ENCODE measurements at regions not wholly inside any gene's neighbourhood (a gene's known extent, or its start where the extent isn't known, plus 50 kb on each side); places are given as distances from the start of the nearest gene placed in this dataset.
"Not testable (repeated sequence)": the region's sequence is repeated elsewhere in the genome, so short reads cannot be mapped to it uniquely, and the experiment has no call there.

DNA sequence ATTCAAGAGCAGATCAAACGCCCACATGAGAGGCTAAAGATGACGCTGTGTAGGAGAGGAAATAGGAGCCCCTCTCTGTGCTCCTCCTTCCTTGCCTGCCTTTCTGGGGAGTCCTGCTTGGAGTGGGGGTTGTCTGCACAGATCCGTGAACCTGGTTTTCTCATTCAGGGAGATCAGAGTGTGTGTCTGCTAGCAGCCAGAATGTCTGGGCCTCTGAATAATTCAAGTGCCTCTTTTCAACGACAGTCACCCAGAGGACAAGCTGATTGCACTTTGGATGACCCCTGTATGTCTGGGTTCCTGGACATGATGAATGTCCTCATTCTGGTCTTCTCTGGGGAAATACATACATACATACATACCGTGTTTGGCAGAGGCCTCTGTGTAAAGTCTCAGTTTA, 592.5 kb upstream of the B3GAT1 start:
- H3K27me3 ChIP-seq, result peaks cover 5% of the 10 kb centered on the region
- no peak overlapping the region for H3K4me3 ChIP-seq
- no peaks in the 10 kb centered on the region for H3K36me3 ChIP-seq
- H3K4me1 ChIP-seq, result no peaks in the 10 kb centered on the region
- no peaks in the 10 kb centered on the region for H3K9me3 ChIP-seq
- intact Hi-C loops (cut with DNase I), result no loop called here
- TF ChIP-seq CTCF (IDR thresholded peaks at IDR 0.05), result no peak
- no peak overlapping the region for H3K27ac ChIP-seq
- ATAC-seq, result no peak
- DNase-seq, result no peak

DNA sequence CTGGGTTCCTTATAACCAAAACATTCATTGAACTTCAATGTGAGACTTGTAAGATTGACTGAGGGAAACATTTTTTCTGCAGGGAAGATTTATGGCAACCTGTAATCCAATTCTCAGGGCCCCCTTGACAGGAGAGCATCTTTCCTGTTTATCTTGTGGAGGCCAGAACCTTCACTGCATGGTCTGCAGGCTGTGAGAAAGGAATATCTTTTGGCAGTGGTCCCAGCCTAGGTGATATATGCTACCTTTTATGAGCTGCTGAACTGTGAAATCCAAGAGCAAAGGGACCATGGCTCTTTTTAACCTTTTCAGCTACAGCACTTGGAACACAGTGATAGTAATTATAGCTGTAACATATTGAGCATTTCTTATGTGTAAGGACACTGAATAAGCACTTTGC, 590.2 kb upstream of the B3GAT1 start:
- Histone ChIP-seq H3K4me3 (no peak overlapping the region), H3K27ac (no peak overlapping the region), H3K4me1 (no peaks in the 10 kb centered on the region), H3K9me3 (no peaks in the 10 kb centered on the region), H3K27me3 (peaks cover 5% of the 10 kb centered on the region), H3K36me3 (no peaks in the 10 kb centered on the region)
- DNase-seq (no peak), ATAC-seq (no peak)
- intact Hi-C loops (cut with DNase I), result no loop called here
- TF ChIP-seq CTCF (IDR thresholded peaks at IDR 0.05), result no peak

- H3K9me3 ChIP-seq, result no peaks in the 10 kb centered on the region
- ATAC-seq (no peak), DNase-seq (no peak)
- H3K27me3 ChIP-seq, result peaks cover 5% of the 10 kb centered on the region
- intact Hi-C loops (cut with DNase I), result no loop called here
- H3K36me3 ChIP-seq, result no peaks in the 10 kb centered on the region
- no peak overlapping the region for H3K27ac ChIP-seq
- no peak for TF ChIP-seq CTCF (IDR thresholded peaks at IDR 0.05)
- H3K4me3 ChIP-seq, result no peak overlapping the region
- H3K4me1 ChIP-seq, result no peaks in the 10 kb centered on the region
Measured at GRCh38 chr11:135001581-135001980, 589.5 kb upstream of the B3GAT1 start.

GRCh38 chr11:135001065-135001464, 589.0 kb upstream of the B3GAT1 start:
- H3K4me3 ChIP-seq; H3K36me3 ChIP-seq; H3K27ac ChIP-seq; ATAC-seq; intact Hi-C loops (cut with DNase I); DNase-seq; H3K9me3 ChIP-seq; H3K4me1 ChIP-seq; H3K27me3 ChIP-seq: not testable (repeated sequence)

DNA sequence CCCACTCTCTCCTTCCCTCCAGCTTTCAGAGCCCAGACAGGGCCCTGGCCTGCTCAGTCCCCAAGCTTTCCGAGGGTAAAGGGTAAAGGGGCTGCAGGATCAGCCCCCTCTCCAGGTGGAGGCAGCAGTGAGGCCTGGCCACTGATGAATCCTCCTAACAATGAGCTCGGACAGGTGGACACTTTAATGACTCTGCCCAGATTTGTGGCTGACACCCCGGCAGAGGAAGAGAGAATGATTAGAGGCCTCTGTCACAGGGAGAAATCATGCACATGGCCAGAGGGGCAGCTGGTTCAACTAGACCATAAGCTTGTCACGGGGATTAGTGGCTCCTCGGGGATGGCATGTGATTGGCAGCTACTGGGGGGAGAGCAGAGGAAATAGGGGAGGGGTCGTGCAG, 587.5 kb upstream of the B3GAT1 start:
- Histone ChIP-seq H3K4me1 (no peaks in the 10 kb centered on the region), H3K36me3 (no peaks in the 10 kb centered on the region), H3K4me3 (no peak overlapping the region), H3K27me3 (no peaks in the 10 kb centered on the region), H3K9me3 (no peaks in the 10 kb centered on the region), H3K27ac (no peak overlapping the region)
- intact Hi-C loops (cut with DNase I), result no loop called here
- DNase-seq (no peak), ATAC-seq (no peak)
- TF ChIP-seq CTCF (IDR thresholded peaks at IDR 0.05), result no peak

GRCh38 chr11:134997652-134998320, 585.7 kb upstream of the B3GAT1 start:
- H3K9me3 ChIP-seq, result no peaks in the 10 kb centered on the region
- H3K4me3 ChIP-seq, result no peak overlapping the region
- no peaks in the 10 kb centered on the region for H3K36me3 ChIP-seq
- TF ChIP-seq CTCF (IDR thresholded peaks at IDR 0.05), result no peak
- DNase-seq (no peak), ATAC-seq (no peak)
- H3K27ac ChIP-seq, result no peak overlapping the region
- no peaks in the 10 kb centered on the region for H3K27me3 ChIP-seq
- no peaks in the 10 kb centered on the region for H3K4me1 ChIP-seq
- intact Hi-C loops (cut with DNase I), result no loop called here

Data from upper lobe of right lung (tissue), 1 donor.